ENCODE measurements at regions not wholly inside any gene's neighbourhood (a gene's known extent, or its start where the extent isn't known, plus 50 kb on each side); places are given as distances from the start of the nearest gene placed in this dataset.

DNA sequence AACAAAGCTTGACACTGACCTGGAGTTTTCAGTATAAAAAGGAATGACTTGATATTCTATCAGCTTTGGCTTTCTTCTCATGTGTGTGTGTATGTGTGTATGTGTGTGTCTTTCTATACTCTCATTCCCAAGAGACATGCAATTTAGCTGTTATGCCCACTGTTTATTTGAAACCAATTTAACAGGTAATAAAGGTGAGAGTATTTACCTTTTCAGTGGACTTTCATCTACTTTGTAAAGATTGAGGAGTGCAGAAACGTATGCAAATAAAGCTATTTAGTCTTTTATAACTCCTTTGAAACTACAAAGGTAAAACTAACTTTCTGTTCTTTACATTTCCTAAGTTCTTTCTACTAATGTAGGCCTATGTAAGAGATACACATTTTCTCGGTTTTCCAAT, 103.5 kb upstream of the HS3ST5 start:
- TF ChIP-seq, protein P1, sequence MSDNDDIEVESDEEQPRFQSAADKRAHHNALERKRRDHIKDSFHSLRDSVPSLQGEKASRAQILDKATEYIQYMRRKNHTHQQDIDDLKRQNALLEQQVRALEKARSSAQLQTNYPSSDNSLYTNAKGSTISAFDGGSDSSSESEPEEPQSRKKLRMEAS (CRISPR knock-in tag; IDR thresholded peaks at IDR 0.05), result no peak
- no peak for TF ChIP-seq ZNF121 (CRISPR knock-in tag; IDR thresholded peaks at IDR 0.05)
- TF ChIP-seq, protein P2, sequence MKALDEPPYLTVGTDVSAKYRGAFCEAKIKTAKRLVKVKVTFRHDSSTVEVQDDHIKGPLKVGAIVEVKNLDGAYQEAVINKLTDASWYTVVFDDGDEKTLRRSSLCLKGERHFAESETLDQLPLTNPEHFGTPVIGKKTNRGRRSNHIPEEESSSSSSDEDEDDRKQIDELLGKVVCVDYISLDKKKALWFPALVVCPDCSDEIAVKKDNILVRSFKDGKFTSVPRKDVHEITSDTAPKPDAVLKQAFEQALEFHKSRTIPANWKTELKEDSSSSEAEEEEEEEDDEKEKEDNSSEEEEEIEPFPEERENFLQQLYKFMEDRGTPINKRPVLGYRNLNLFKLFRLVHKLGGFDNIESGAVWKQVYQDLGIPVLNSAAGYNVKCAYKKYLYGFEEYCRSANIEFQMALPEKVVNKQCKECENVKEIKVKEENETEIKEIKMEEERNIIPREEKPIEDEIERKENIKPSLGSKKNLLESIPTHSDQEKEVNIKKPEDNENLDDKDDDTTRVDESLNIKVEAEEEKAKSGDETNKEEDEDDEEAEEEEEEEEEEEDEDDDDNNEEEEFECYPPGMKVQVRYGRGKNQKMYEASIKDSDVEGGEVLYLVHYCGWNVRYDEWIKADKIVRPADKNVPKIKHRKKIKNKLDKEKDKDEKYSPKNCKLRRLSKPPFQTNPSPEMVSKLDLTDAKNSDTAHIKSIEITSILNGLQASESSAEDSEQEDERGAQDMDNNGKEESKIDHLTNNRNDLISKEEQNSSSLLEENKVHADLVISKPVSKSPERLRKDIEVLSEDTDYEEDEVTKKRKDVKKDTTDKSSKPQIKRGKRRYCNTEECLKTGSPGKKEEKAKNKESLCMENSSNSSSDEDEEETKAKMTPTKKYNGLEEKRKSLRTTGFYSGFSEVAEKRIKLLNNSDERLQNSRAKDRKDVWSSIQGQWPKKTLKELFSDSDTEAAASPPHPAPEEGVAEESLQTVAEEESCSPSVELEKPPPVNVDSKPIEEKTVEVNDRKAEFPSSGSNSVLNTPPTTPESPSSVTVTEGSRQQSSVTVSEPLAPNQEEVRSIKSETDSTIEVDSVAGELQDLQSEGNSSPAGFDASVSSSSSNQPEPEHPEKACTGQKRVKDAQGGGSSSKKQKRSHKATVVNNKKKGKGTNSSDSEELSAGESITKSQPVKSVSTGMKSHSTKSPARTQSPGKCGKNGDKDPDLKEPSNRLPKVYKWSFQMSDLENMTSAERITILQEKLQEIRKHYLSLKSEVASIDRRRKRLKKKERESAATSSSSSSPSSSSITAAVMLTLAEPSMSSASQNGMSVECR (CRISPR knock-in tag; IDR thresholded peaks at IDR 0.05; ENCODE audit: borderline replicate concordance), result no peak
- TF ChIP-seq, protein P3, sequence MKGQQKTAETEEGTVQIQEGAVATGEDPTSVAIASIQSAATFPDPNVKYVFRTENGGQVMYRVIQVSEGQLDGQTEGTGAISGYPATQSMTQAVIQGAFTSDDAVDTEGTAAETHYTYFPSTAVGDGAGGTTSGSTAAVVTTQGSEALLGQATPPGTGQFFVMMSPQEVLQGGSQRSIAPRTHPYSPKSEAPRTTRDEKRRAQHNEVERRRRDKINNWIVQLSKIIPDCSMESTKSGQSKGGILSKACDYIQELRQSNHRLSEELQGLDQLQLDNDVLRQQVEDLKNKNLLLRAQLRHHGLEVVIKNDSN (CRISPR knock-in tag; IDR thresholded peaks at IDR 0.05), result no peak
- TF ChIP-seq, protein P4, sequence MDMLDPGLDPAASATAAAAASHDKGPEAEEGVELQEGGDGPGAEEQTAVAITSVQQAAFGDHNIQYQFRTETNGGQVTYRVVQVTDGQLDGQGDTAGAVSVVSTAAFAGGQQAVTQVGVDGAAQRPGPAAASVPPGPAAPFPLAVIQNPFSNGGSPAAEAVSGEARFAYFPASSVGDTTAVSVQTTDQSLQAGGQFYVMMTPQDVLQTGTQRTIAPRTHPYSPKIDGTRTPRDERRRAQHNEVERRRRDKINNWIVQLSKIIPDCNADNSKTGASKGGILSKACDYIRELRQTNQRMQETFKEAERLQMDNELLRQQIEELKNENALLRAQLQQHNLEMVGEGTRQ (CRISPR knock-in tag; IDR thresholded peaks at IDR 0.05), result no peak
